ENCODE measurements at regions not wholly inside any gene's neighbourhood (a gene's known extent, or its start where the extent isn't known, plus 50 kb on each side); places are given as distances from the start of the nearest gene placed in this dataset.
"Not testable (repeated sequence)": the region's sequence is repeated elsewhere in the genome, so short reads cannot be mapped to it uniquely, and the experiment has no call there.

DNA sequence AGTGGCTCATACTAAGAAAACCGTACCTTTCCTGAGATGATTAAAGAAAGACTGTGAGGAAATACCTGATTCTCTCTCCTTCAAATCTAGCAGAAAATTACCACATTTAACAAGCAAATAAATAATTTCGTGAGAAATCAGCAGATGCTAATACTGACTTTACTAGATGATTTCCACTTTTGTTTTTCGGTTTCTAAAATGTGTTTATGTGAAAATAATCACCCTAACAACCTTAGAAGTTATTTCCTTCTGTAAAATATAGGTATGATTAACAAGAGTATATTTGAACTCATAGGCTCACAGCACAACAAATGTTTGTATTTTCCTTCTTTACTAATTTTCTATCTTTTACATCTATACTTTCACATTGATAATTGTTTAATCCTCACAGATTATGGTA, 594.1 kb upstream of the FAM98A start:
- ATAC-seq (ENCODE audit: low read depth) (no peak), DNase-seq (no peak)
- Mint-ChIP-seq H3K27me3 (no peaks in the 10 kb centered on the region), H3K4me3 (no peak overlapping the region), H3K36me3 (no peaks in the 10 kb centered on the region), H3K4me1 (no peaks in the 10 kb centered on the region), H3K9me3 (peaks cover 3% of the 10 kb centered on the region), H3K27ac (no peak overlapping the region)
- POLR2A ChIA-PET, result no interaction called here

DNA sequence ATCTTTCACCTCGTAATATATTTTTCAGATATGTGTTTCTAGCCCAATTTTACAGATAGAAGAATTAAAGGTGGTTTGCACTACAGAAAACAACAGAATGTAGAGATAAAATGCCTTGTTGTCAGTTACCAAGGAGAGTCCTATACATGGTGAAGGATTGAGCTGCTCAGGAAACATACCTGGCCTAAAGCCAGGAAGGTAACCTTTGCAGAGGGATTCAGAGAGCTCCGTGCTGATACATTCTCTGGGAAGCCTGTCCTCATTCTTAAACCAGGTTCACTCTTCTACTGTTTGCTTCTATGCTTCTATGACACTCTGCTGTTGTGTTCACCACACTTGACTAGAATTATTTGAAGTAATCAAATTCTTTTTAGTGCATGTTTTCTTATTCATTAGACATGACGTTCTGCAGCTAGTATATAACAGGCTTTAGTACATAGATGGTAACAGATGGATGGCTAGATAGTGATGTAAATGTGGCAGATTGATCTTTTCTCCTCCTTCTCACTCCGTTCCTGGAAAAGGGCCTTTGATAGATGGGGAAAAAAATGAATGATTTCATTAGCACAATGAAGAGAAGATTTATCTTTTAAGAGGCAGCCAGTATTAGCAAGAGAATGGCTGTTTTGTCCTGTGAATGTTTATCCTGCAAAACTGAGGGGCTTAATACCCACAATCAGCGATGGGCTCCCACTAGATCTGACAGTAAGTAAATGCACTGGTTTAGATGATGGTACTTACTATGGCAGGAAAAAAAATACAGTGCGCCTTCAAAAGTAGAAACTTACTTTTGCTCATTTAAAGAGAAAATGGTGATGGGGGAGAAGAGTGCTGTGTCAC, 589.6 kb upstream of the FAM98A start:
- POLR2A ChIA-PET, result no interaction called here
- no peak overlapping the region for H3K27ac Mint-ChIP-seq

DNA sequence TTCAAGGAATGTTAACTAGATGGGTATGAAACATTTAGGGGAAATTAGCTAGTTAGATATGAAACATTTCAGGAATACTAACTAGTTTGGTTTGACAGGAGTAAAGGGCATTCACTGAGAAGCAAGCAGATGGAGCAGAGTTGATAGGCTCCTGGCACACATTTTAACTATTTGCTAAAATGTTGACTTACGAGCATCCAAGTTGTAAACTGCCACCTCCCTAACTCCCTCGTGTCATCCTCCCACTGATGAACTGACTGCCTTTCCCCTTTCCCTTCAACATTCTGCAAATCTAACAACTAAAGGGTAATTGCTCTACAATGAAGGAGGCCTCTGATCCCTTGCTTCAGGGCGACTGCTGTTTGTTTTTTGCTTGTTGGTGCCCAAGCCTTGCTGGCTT, 580.4 kb upstream of the FAM98A start:
- no peaks in the 10 kb centered on the region for H3K36me3 Mint-ChIP-seq
- H3K9me3 Mint-ChIP-seq, result peaks cover 3% of the 10 kb centered on the region
- ATAC-seq (ENCODE audit: low read depth) (no peak), DNase-seq (no peak)
- POLR2A ChIA-PET, result no interaction called here
- H3K27me3 Mint-ChIP-seq, result no peaks in the 10 kb centered on the region
- no peak overlapping the region for H3K4me3 Mint-ChIP-seq
- H3K27ac Mint-ChIP-seq, result no peak overlapping the region
- H3K4me1 Mint-ChIP-seq, result no peaks in the 10 kb centered on the region

More for the DNA sequence above, 589.6 kb upstream of the FAM98A start:
- no peak for ATAC-seq (ENCODE audit: low read depth)
- Mint-ChIP-seq H3K36me3 (no peaks in the 10 kb centered on the region), H3K4me3 (no peak overlapping the region), H3K9me3 (peaks cover 2% of the 10 kb centered on the region), H3K4me1 (no peaks in the 10 kb centered on the region), H3K27me3 (no peaks in the 10 kb centered on the region)
- DNase-seq, result no peak

DNA sequence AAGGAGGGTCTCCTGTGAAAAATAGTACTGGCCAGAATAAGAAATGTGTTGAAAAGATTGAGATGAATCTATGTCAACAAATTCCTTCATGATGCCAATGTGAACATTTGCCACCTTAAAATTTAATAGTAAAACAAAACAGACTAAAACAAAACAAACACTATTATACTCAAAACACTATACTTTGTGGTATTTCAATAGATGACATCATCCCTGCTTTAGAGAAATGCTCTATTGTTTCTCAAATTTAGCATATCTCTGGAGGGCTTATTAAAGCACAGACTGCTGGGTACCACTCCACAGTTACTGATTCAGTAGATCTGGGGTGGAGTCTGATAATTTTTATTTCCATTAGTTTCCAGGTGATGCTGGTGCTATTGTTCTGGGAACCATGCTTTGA, 579.4 kb upstream of the FAM98A start:
- no peak overlapping the region for H3K27ac Mint-ChIP-seq
- no peaks in the 10 kb centered on the region for H3K36me3 Mint-ChIP-seq
- ATAC-seq (ENCODE audit: low read depth), result no peak
- no peaks in the 10 kb centered on the region for H3K4me1 Mint-ChIP-seq
- DNase-seq, result no peak
- H3K27me3 Mint-ChIP-seq, result no peaks in the 10 kb centered on the region
- peaks cover 3% of the 10 kb centered on the region for H3K9me3 Mint-ChIP-seq
- POLR2A ChIA-PET, result no interaction called here
- no peak overlapping the region for H3K4me3 Mint-ChIP-seq

DNA sequence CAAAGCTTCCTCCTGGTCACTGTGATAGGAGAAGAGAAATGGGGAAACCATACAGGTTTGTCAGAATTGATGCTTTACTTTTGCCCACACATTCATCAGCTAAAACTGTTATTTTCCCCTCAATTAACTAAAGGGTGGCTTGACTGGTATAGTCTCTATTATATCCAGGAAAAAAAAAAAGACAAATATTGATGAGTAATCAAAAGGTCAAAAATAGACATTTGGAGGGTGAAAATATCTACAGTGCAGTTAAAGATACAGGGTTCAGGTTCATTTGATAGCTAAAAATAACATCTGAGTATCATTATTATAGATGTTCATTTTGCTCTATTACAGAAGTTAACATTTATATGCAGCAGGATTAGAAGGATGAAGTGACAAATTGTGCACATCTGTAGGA, 577.6 kb upstream of the FAM98A start:
- Mint-ChIP-seq H3K27me3 (no peaks in the 10 kb centered on the region), H3K4me3 (no peak overlapping the region), H3K27ac (no peak overlapping the region), H3K36me3 (no peaks in the 10 kb centered on the region), H3K4me1 (no peaks in the 10 kb centered on the region), H3K9me3 (peaks cover 3% of the 10 kb centered on the region)
- POLR2A ChIA-PET, result no interaction called here
- no peak for DNase-seq
- ATAC-seq (ENCODE audit: low read depth), result no peak

DNA sequence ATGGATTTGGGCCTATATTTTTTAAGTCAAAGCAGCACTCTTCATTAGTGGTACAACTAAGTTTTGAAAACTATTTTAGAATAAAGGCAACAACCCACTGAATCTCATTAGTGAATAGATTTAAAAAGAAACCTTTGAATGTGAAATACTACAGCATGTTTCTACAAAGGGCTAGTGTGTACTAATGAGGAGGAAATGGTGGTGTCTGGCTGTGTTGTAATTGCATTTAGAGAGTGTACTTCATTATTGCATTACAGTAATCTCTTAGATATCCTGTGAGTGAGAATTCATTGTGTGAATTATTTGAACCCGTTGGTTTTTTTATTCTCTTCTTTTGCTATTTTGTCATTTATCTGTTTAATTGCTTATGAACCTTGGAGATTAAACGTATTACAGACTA, 575.4 kb upstream of the FAM98A start:
- DNase-seq (no peak), ATAC-seq (ENCODE audit: low read depth) (no peak)
- no peaks in the 10 kb centered on the region for H3K27me3 Mint-ChIP-seq
- H3K9me3 Mint-ChIP-seq, result peaks cover 2% of the 10 kb centered on the region
- POLR2A ChIA-PET, result no interaction called here
- no peaks in the 10 kb centered on the region for H3K36me3 Mint-ChIP-seq
- no peaks in the 10 kb centered on the region for H3K4me1 Mint-ChIP-seq
- H3K27ac Mint-ChIP-seq, result no peak overlapping the region
- H3K4me3 Mint-ChIP-seq, result no peak overlapping the region

DNA sequence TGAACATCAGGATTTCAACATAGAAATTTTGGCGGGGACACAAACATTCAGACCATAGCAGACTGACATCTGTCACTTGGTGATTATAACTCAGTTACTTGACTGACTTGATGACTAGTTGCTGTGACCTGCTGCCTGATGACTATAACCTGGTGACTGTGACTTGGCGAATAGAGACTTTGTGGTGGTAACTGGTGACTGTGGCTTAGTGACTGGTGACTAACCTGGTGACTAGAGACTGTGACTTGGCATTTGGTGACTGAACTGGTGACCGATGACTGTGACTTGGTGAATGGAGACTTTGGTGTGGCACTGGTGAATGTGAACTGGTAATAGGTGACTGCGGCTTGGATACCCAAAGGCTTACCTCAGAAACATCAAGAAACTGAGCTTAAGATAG, 563.1 kb upstream of the FAM98A start:
- Mint-ChIP-seq H3K36me3 (no peaks in the 10 kb centered on the region), H3K9me3 (no peaks in the 10 kb centered on the region), H3K27me3 (no peaks in the 10 kb centered on the region), H3K4me1 (no peaks in the 10 kb centered on the region), H3K4me3 (no peak overlapping the region), H3K27ac (no peak overlapping the region)
- ATAC-seq (ENCODE audit: low read depth) (no peak), DNase-seq (no peak)
- POLR2A ChIA-PET, result no interaction called here

DNA sequence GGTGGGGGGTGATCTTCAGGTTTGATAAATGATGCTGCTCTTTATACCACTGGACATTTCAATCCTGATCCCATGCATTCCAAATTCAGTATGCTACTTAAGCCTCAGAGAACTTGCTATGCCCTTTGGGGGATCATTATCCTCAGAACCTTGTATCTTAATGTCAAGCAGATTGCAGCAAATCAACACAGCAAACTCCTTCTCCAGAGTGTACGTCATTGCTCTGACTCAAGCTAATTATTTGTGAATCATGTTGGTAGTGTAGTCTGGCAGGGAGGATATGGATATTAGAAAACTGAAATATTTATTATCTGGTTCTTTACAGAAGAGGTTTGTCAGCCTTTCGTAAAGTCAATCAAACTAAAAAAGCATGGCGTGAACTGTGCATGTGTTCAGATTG, 562.5 kb upstream of the FAM98A start:
- Mint-ChIP-seq H3K27me3 (no peaks in the 10 kb centered on the region), H3K4me3 (no peak overlapping the region), H3K27ac (no peak overlapping the region), H3K4me1 (no peaks in the 10 kb centered on the region), H3K9me3 (no peaks in the 10 kb centered on the region), H3K36me3 (no peaks in the 10 kb centered on the region)
- ATAC-seq (ENCODE audit: low read depth) (no peak), DNase-seq (no peak)
- POLR2A ChIA-PET, result no interaction called here

DNA sequence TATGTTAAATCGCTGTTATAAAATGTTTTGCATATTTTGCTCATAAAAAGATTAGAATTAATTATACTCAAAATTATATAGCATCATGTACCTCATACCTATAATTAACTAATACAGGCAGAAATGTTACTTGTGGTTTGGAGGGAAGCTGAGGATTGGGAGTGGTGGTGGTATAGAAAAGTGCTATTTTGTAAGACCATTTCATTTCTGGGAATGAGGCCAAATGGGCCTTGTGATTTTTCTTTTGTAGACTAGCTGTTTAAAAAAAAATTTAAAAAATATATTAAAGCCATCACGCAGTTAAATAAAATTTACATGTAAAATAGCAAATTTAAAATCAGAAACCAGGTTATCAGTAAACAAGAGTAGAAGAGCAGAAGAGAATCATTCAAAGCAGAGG, 560.8 kb upstream of the FAM98A start:
- POLR2A ChIA-PET, result no interaction called here
- Mint-ChIP-seq H3K27me3 (no peaks in the 10 kb centered on the region), H3K27ac (no peak overlapping the region), H3K4me3 (no peak overlapping the region), H3K36me3 (no peaks in the 10 kb centered on the region), H3K4me1 (no peaks in the 10 kb centered on the region), H3K9me3 (no peaks in the 10 kb centered on the region)
- ATAC-seq (ENCODE audit: low read depth) (no peak), DNase-seq (no peak)

DNA sequence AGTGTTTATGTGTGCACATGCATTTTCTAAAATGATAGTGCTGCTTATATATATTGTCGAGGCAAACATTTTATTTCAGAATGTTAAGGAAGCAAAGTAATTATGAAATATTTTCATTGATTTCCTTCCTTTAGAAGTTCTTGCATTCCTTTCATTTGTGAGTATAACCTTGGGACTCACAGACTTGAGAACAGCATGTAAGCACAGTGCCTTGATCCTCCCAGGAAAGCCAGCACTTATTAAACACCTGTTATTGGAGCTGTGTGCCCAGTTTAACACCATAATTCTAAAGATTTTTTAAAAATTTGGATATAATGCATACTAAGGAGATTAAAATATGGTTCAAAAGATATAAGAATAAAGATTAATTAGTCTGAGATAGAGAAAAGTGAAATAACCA, 554.4 kb upstream of the FAM98A start:
- no peaks in the 10 kb centered on the region for H3K4me1 Mint-ChIP-seq
- ATAC-seq (ENCODE audit: low read depth), result no peak
- H3K4me3 Mint-ChIP-seq, result no peak overlapping the region
- POLR2A ChIA-PET, result no interaction called here
- H3K27ac Mint-ChIP-seq, result no peak overlapping the region
- peaks cover 1% of the 10 kb centered on the region for H3K9me3 Mint-ChIP-seq
- no peak for DNase-seq
- no peaks in the 10 kb centered on the region for H3K27me3 Mint-ChIP-seq
- H3K36me3 Mint-ChIP-seq, result no peaks in the 10 kb centered on the region

DNA sequence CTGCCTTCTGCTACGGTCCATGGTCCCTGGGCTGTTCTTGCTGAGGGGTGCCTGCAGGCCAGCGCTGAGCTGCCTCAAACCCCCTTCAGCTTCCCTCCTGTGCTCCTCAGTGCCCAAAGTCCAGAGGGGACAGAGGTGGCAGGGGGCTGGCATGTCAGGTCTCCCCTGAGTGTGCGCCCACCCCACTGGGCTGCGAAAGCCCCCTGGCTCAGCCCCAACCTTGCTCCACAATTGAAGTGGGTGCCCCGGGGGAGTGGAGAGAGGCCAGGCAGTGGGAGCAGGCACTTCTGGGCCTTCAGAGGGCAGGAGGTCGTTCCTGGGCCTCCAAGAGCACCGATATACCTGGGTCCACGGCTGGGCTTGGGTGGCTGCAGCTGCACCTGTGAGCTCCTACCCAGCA, 548.7 kb upstream of the FAM98A start:
- peaks cover 1% of the 10 kb centered on the region for H3K9me3 Mint-ChIP-seq
- DNase-seq (no peak), ATAC-seq (ENCODE audit: low read depth) (no peak)
- H3K4me3 Mint-ChIP-seq, result no peak overlapping the region
- H3K27me3 Mint-ChIP-seq, result no peaks in the 10 kb centered on the region
- POLR2A ChIA-PET, result no interaction called here
- no peaks in the 10 kb centered on the region for H3K4me1 Mint-ChIP-seq
- H3K36me3 Mint-ChIP-seq, result no peaks in the 10 kb centered on the region
- no peak overlapping the region for H3K27ac Mint-ChIP-seq

DNA sequence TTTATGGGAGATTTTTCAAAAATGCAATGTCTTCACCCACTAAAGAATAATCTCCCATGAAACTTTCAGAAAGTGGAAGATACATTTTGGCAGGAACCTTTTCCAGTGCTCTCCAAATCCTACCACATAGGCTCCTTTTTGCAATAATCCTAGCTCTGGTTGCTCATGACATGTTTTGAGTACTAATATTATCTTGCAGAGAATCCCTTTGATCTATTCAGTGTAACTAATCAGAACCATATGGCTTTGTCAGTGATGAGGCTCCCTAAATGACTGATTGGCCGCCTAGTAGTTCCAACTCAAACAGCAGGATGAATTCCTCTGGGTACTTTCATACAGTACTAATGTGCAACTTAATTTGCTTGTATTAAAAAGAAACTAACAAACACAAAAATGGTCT, 544.0 kb upstream of the FAM98A start:
- DNase-seq, result no peak
- no peaks in the 10 kb centered on the region for H3K36me3 Mint-ChIP-seq
- POLR2A ChIA-PET, result no interaction called here
- no peaks in the 10 kb centered on the region for H3K4me1 Mint-ChIP-seq
- H3K27me3 Mint-ChIP-seq, result no peaks in the 10 kb centered on the region
- no peaks in the 10 kb centered on the region for H3K9me3 Mint-ChIP-seq
- H3K4me3 Mint-ChIP-seq, result no peak overlapping the region
- no peak overlapping the region for H3K27ac Mint-ChIP-seq
- no peak for ATAC-seq (ENCODE audit: low read depth)

DNA sequence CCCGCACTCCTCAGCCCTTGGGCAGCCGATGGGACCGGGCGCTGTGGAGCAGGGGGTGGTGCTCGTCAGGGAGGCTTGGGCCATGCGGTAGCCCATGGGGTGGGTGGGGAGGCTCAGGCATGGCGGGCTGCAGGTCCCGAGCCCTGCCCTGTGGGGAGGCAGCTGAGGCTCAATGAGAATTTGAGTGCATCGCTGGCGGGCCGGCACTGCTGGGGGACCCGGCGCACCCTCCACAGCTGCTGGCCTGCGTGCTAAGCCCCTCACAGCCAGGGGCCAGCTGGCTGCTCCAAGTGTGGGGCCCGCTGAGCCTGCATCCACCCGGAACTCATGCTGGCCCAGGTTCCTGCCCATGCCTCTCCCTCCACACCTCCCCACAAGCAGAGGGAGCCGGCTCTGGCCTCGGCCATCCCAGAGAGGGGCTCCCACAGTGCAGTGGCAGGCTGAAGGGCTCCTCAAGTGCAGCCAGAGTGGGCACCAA, 543.5 kb upstream of the FAM98A start:
- H3K27me3 Mint-ChIP-seq; DNase-seq; ATAC-seq (ENCODE audit: low read depth); H3K9me3 Mint-ChIP-seq; H3K4me1 Mint-ChIP-seq; POLR2A ChIA-PET; H3K36me3 Mint-ChIP-seq; H3K4me3 Mint-ChIP-seq; H3K27ac Mint-ChIP-seq: not testable (repeated sequence)

DNA sequence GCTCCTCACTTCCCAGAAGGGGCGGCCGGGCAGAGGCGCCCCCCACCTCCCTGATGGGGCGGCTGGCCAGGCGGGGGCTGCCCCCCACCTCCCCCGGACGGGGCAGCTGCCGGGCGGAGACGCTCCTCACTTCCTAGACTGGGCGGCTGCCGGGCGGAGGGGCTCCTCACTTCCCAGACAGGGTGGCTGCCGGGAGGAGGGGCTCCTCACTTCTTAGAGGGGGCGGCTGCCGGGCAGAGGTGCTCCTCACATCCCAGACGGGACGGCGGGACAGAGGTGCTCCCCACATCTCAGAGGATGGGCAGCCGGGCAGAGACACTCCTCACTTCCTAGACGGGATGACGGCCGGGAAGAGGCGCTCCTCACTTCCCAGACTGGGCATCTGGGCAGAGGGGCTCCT, 534.0 kb upstream of the FAM98A start:
- ATAC-seq (ENCODE audit: low read depth); POLR2A ChIA-PET; H3K4me3 Mint-ChIP-seq; H3K9me3 Mint-ChIP-seq; H3K27me3 Mint-ChIP-seq; DNase-seq; H3K36me3 Mint-ChIP-seq; H3K27ac Mint-ChIP-seq; H3K4me1 Mint-ChIP-seq: not testable (repeated sequence)

DNA sequence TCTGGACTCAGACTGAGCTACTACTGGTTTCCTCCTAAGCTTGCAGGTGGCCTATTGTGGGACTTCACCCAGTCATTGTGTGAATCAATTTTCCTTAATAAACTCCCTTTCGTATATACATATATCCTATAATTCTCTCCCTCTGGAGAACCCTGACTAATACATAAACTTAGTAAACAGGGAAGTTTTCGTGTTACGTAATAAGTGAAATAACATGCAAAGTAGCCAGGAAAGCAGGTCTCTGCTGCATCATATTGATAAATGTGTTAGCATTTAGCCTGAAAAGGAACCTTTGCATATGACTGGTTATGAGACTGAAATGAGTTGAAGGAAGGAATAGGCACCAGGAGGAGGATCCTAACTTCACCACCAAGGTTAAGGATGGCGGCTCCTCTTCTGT, 527.2 kb upstream of the FAM98A start:
- POLR2A ChIA-PET, result no interaction called here
- Mint-ChIP-seq H3K27me3 (no peaks in the 10 kb centered on the region), H3K4me3 (no peak overlapping the region), H3K36me3 (no peaks in the 10 kb centered on the region), H3K27ac (no peak overlapping the region), H3K9me3 (peaks cover 6% of the 10 kb centered on the region), H3K4me1 (no peaks in the 10 kb centered on the region)
- ATAC-seq (ENCODE audit: low read depth), result no peak
- no peak for DNase-seq

All from activated naive CD8-positive, alpha-beta T cell treated with anti-CD3 and anti-CD28 coated beads, Interleukin-2, amount 10 ng/mL, durations not matched to agents 7 days and 5 days (primary cell).